ENCODE measurements at regions not wholly inside any gene's neighbourhood (a gene's known extent, or its start where the extent isn't known, plus 50 kb on each side); places are given as distances from the start of the nearest gene placed in this dataset.

- no peak for TF ChIP-seq CTCF (IDR thresholded peaks at IDR 0.05)
- CTCF ChIA-PET: no interaction called here
- Mint-ChIP-seq H3K27ac (no peak overlapping the region), H3K27me3 (no peaks in the 10 kb centered on the region), H3K36me3 (ENCODE audit: low read depth) (no peaks in the 10 kb centered on the region), H3K4me1 (ENCODE audit: low read depth) (no peaks in the 10 kb centered on the region), H3K4me3 (no peak overlapping the region), H3K9me3 (peaks cover 2% of the 10 kb centered on the region)
- ATAC-seq: no peak
- POLR2A ChIA-PET: no interaction called here
- DNase-seq: no peak
- intact Hi-C loops (cut with micrococcal nuclease): no loop called here
Measured at GRCh38 chr13:67303661-67304333, 73.7 kb upstream of the PCDH9 start.

DNA sequence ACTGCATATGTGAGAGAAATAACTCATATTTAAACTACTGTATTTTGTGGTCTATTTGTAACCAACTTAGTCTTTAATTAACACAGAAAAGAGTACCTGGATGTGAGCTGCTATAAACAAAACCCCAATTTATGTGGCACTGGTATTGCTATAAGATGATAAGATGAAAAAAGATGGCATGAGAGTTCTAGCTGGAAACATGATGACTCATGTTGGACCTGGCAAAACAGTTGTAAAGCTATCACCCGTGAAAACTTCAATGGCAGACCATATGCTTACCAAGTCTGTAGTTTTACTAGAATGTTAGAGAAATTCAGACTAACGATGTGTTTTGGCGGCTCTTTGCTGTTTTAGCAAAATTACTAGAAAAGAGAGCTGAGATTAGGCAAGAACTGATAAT lies 69.6 kb upstream of the PCDH9 start:
- CTCF ChIA-PET: no interaction called here
- DNase-seq: no peak
- POLR2A ChIA-PET: no interaction called here
- no peak for ATAC-seq
- intact Hi-C loops (cut with micrococcal nuclease): no loop called here
- Mint-ChIP-seq H3K9me3 (peaks cover 2% of the 10 kb centered on the region), H3K27me3 (no peaks in the 10 kb centered on the region), H3K36me3 (ENCODE audit: low read depth) (no peaks in the 10 kb centered on the region), H3K27ac (no peak overlapping the region), H3K4me1 (ENCODE audit: low read depth) (no peaks in the 10 kb centered on the region), H3K4me3 (no peak overlapping the region)
- TF ChIP-seq CTCF (IDR thresholded peaks at IDR 0.05): no peak

DNA sequence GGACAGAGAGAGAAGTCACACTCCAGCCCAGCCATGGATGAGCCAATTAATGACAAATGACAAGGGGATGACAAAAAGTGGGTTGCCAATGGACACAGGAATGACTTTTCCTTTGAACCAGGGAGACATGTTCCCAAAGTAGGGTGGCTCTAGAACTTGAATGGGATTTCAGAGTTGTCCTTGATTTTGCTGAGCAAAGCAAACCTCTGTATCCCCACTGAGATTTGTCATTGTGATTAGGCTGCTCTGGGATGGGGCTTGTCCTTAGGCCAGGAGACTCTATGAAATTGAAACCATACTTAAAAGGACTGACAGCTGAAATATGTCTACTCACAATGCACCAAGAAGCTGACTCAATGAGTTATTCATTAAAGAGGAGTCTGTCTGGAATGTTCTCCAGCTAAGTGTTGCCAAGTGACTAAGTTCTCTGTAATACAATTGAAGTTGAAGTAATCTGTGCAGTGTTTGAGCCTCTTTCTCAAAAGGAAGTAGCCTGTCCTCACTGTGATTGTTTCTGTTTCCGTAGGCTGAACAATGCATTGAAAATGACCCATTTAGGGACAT lies 69.0 kb upstream of the PCDH9 start:
- H3K4me3 Mint-ChIP-seq: no peak overlapping the region
- no peak for DNase-seq
- ChIA-PET CTCF (no interaction called here), POLR2A (no interaction called here)
- TF ChIP-seq CTCF (IDR thresholded peaks at IDR 0.05): no peak
- no peaks in the 10 kb centered on the region for H3K27me3 Mint-ChIP-seq
- intact Hi-C loops (cut with micrococcal nuclease): no loop called here
- ATAC-seq: no peak
- no peaks in the 10 kb centered on the region for H3K36me3 Mint-ChIP-seq (ENCODE audit: low read depth)
- H3K9me3 Mint-ChIP-seq: no peaks in the 10 kb centered on the region
- H3K4me1 Mint-ChIP-seq (ENCODE audit: low read depth): no peaks in the 10 kb centered on the region
- no peak overlapping the region for H3K27ac Mint-ChIP-seq

DNA sequence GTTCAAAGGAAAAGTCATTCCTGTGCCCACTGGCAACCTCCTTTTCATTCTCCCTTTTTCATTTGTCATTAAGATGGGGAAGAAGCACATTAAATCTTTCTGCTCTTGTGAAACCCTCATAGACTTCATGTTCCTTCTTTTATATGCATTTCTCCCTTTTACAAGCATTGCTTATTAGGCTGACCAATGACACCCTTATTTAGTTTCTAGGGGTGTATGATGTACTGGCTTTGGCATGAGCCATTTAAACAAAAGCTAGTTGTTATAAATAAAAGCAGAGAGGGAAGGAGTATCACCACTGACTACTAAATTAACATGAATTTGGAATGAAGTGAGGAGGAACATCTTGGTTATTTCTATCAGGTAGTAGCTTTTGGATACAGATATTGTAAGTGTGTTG lies 68.2 kb upstream of the PCDH9 start:
- Mint-ChIP-seq H3K4me3 (no peak overlapping the region), H3K4me1 (ENCODE audit: low read depth) (no peaks in the 10 kb centered on the region), H3K27me3 (no peaks in the 10 kb centered on the region), H3K9me3 (no peaks in the 10 kb centered on the region), H3K27ac (no peak overlapping the region), H3K36me3 (ENCODE audit: low read depth) (no peaks in the 10 kb centered on the region)
- POLR2A ChIA-PET: no interaction called here
- no peak for DNase-seq
- no peak for ATAC-seq
- intact Hi-C loops (cut with micrococcal nuclease): no loop called here
- CTCF ChIA-PET: no interaction called here
- no peak for TF ChIP-seq CTCF (IDR thresholded peaks at IDR 0.05)

GRCh38 chr13:67296511-67296910 lies 66.4 kb upstream of the PCDH9 start:
- Mint-ChIP-seq H3K27me3 (no peaks in the 10 kb centered on the region), H3K27ac (no peak overlapping the region), H3K4me1 (ENCODE audit: low read depth) (no peaks in the 10 kb centered on the region), H3K36me3 (ENCODE audit: low read depth) (no peaks in the 10 kb centered on the region), H3K9me3 (no peaks in the 10 kb centered on the region), H3K4me3 (no peak overlapping the region)
- no peak for ATAC-seq
- ChIA-PET CTCF (no interaction called here), POLR2A (no interaction called here)
- DNase-seq: no peak
- intact Hi-C loops (cut with micrococcal nuclease): no loop called here
- no peak for TF ChIP-seq CTCF (IDR thresholded peaks at IDR 0.05)

Measured in activated CD8-positive, alpha-beta T cell treated with anti-CD3 and anti-CD28 coated beads for 36 hours (primary cell).